Lower leg skin (tissue), 4 donors: ENCODE measurements at regions not wholly inside any gene's neighbourhood (a gene's known extent, or its start where the extent isn't known, plus 50 kb on each side); places are given as distances from the start of the nearest gene placed in this dataset.

ENCODE experiments used
- DNase-seq, 2 donors: peaks; one replicate each; pipeline ENCODE4 v3.0.0-alpha.2; 2019; ENCODE audit warnings: low spot score in 2 of 2
- H3K4me3 ChIP-seq: fragments of 200-600 bp; sonication (generic); 2 replicates; pipeline ENCODE4 v1.5.1; 2017; ENCODE audit warnings: mild to moderate bottlenecking, low read depth; ENCODE audit not compliant: poor library complexity, severe bottlenecking
- CTCF ChIP-seq, 3 donors: fragments of 450-650 bp; IDR thresholded peaks; one replicate each; pipeline ENCODE4 v1.5.1; 2016; ENCODE audit warnings: antibody characterized with exemption in 3 of 3, mild to moderate bottlenecking in 3 of 3, moderate library complexity in 2 of 3
- POLR2A ChIP-seq, 2 donors: fragments of 450-650 bp; IDR thresholded peaks; one replicate each; pipeline ENCODE4 v1.6.1; 2016 to 2017; ENCODE audit warnings: antibody characterized with exemption in 2 of 2, mild to moderate bottlenecking in 1 of 2, moderate library complexity in 1 of 2
- WGBS, 2 donors: methylation state at CpG; one replicate each; pipeline ENCODE4 v1.1.5; 2018; 5-methylcytosine and 5-hydroxymethylcytosine counted together
- intact Hi-C: fragments of 100-400 bp; cut with DNase I; formaldehyde crosslinking; loops from one replicate; pipeline ENCODE4 v1.15.0; 2023; ENCODE audit warnings: low total_unique reads

GRCh38 chr15:98043160-98044014 is 82.9 kb downstream of the ARRDC4 start:
- TF ChIP-seq CTCF (IDR thresholded peaks at IDR 0.05): no peak
- no peak for TF ChIP-seq POLR2A (IDR thresholded peaks at IDR 0.05)
- DNase-seq: no peak
- 76 to 79% methylated on average over 22 to 23 of the region's 23 CpGs for WGBS, 2 donors
- intact Hi-C loops: no loop called here
- H3K4me3 ChIP-seq: no peak overlapping the region

- no peak for DNase-seq
- intact Hi-C loops: no loop called here
- no peak for TF ChIP-seq POLR2A (IDR thresholded peaks at IDR 0.05)
- no peak for TF ChIP-seq CTCF (IDR thresholded peaks at IDR 0.05)
- 82 to 86% methylated on average over 3 of the region's 3 CpGs for WGBS, 2 donors
- H3K4me3 ChIP-seq: no peak overlapping the region
These were observed 91.2 kb downstream of the ARRDC4 start for GRCh38 chr15:98051734-98052133.

GRCh38 chr15:98057453-98057852 is 97.0 kb downstream of the ARRDC4 start:
- WGBS, 2 donors: 85 to 100% methylated on average over 1 of the region's 1 CpG
- intact Hi-C loops: no loop called here
- TF ChIP-seq CTCF (IDR thresholded peaks at IDR 0.05) (no peak), POLR2A (IDR thresholded peaks at IDR 0.05) (no peak)
- no peak for DNase-seq
- no peak overlapping the region for H3K4me3 ChIP-seq

GRCh38 chr15:98062869-98063268 is 102.4 kb downstream of the ARRDC4 start:
- no peak overlapping the region for H3K4me3 ChIP-seq
- no peak for DNase-seq
- TF ChIP-seq CTCF (IDR thresholded peaks at IDR 0.05) (no peak), POLR2A (IDR thresholded peaks at IDR 0.05) (no peak)
- WGBS, 2 donors: 56 to 78% methylated on average over 3 of the region's 3 CpGs
- intact Hi-C loops: no loop called here

- no peak for DNase-seq
- 63 to 67% methylated on average over 2 of the region's 2 CpGs for WGBS, 2 donors
- intact Hi-C loops: no loop called here
- TF ChIP-seq POLR2A (IDR thresholded peaks at IDR 0.05): no peak
- no peak for TF ChIP-seq CTCF (IDR thresholded peaks at IDR 0.05)
- no peak overlapping the region for H3K4me3 ChIP-seq
These were observed 102.8 kb downstream of the ARRDC4 start for GRCh38 chr15:98063315-98063714.

GRCh38 chr15:98063871-98064270 is 103.4 kb downstream of the ARRDC4 start:
- intact Hi-C loops: no loop called here
- TF ChIP-seq CTCF (IDR thresholded peaks at IDR 0.05) (no peak), POLR2A (IDR thresholded peaks at IDR 0.05) (no peak)
- H3K4me3 ChIP-seq: no peak overlapping the region
- no peak for DNase-seq
